Vagina (tissue), 2 donors: ENCODE measurements at regions not wholly inside any gene's neighbourhood (a gene's known extent, or its start where the extent isn't known, plus 50 kb on each side); places are given as distances from the start of the nearest gene placed in this dataset.

Source experiments
- DNase-seq, 2 donors: peaks; one replicate each; pipeline ENCODE4 v3.0.0-alpha.2; 2017; ENCODE audit errors: extremely low spot score in 2 of 2
- H3K27ac ChIP-seq: fragments of 200-600 bp; sonication (generic); one replicate; pipeline ENCODE4 v1.5.1; 2019
- H3K27me3 ChIP-seq: fragments of 200-600 bp; sonication (generic); one replicate; pipeline ENCODE4 v1.5.1; 2019
- H3K36me3 ChIP-seq, 2 donors: fragments of 200-600 bp; sonication (generic); one replicate each; pipeline ENCODE4 v1.5.1; 2017 to 2019
- H3K4me1 ChIP-seq: fragments of 200-600 bp; sonication (generic); one replicate; pipeline ENCODE4 v1.5.1; 2019
- H3K4me3 ChIP-seq, 2 donors: fragments of 200-600 bp; sonication (generic); 1 replicate in 1 of 2; 2 replicates in 1 of 2; pipeline ENCODE4 v1.5.1; 2016 to 2019
- H3K9me3 ChIP-seq: fragments of 200-600 bp; sonication (generic); one replicate; pipeline ENCODE4 v1.5.1; 2019
- POLR2A ChIP-seq, 2 donors: fragments of 450-650 bp; IDR thresholded peaks; one replicate each; pipeline ENCODE4 v1.6.1; 2017; ENCODE audit warnings: antibody characterized with exemption in 2 of 2, mild to moderate bottlenecking in 2 of 2, moderate library complexity in 2 of 2
- POLR2AphosphoS5 ChIP-seq, 2 donors: sonication (generic); formaldehyde crosslinking; IDR thresholded peaks; one replicate each; pipeline ENCODE4 v1.9.0; 2017; ENCODE audit warnings: antibody characterized with exemption in 2 of 2, mild to moderate bottlenecking in 2 of 2, low read depth in 1 of 2; ENCODE audit not compliant: insufficient read depth in 1 of 2
- intact Hi-C: fragments of 100-400 bp; cut with DNase I; formaldehyde crosslinking; loops from one replicate; pipeline ENCODE4 v1.15.1; 2023
- TF ChIP-seq, protein P1 (sequence below), 3 experiments: fragments of 450-650 bp in 2 of 3; fragments of 200-600 bp in 1 of 3; sonication (generic) in 1 of 3; IDR thresholded peaks; one replicate each; pipeline ENCODE4 v1.5.1; 2017 to 2019; ENCODE audit warnings: antibody characterized with exemption in 3 of 3, mild to moderate bottlenecking in 2 of 3, moderate library complexity in 2 of 3

DNA sequence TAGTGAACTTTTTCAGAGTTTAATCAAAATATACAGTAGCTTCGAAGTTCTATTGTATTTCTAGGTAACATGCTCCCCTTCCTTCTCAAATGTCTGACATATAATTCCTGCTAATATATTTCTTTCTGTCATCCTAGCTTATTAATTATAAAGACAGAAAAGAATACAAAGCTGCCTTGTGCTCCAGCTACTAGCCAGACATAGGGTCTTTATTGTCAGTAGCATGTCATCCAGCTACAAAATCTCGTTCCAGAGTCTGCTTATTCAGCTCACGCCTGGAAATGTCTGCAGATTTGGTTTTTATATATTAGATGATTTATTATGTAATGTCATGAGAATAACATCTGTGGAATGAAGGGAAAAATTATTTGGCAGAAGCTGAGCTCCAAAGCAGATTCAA is 1102.8 kb downstream of the BRINP3 start:
- DNase-seq, result no peak
- TF ChIP-seq, protein P1, sequence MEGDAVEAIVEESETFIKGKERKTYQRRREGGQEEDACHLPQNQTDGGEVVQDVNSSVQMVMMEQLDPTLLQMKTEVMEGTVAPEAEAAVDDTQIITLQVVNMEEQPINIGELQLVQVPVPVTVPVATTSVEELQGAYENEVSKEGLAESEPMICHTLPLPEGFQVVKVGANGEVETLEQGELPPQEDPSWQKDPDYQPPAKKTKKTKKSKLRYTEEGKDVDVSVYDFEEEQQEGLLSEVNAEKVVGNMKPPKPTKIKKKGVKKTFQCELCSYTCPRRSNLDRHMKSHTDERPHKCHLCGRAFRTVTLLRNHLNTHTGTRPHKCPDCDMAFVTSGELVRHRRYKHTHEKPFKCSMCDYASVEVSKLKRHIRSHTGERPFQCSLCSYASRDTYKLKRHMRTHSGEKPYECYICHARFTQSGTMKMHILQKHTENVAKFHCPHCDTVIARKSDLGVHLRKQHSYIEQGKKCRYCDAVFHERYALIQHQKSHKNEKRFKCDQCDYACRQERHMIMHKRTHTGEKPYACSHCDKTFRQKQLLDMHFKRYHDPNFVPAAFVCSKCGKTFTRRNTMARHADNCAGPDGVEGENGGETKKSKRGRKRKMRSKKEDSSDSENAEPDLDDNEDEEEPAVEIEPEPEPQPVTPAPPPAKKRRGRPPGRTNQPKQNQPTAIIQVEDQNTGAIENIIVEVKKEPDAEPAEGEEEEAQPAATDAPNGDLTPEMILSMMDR (IDR thresholded peaks at IDR 0.05), result no peak
- TF ChIP-seq POLR2AphosphoS5 (IDR thresholded peaks at IDR 0.05; ENCODE audit: insufficient read depth in 1 of 2, low read depth in 1 of 2) (no peak), POLR2A (IDR thresholded peaks at IDR 0.05) (no peak)
- Histone ChIP-seq H3K4me1 (no peaks in the 10 kb centered on the region), H3K27me3 (no peaks in the 10 kb centered on the region), H3K27ac (no peak overlapping the region), H3K4me3 (no peak overlapping the region), H3K36me3 (no peaks in the 10 kb centered on the region), H3K9me3 (no peaks in the 10 kb centered on the region)
- intact Hi-C loops, result no loop called here

DNA sequence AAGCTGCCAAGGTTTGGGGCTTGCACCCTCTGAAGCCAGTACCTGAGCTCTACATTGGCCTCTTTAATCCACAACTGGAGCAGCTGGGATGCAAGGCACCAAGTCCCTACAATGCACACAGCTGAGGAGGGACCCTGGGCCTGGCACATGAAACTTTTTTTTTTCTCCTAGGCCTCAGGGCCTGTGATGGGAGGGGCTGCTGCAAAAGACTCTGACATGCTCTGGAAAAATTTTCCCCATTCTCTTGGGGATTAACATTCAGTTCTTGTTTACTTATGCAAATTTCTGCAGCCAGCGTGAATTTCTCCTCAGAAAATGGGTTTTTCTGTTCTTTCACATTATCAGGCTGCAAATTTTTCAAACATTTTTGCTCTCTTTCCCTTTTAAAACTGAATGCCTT is 1072.2 kb downstream of the BRINP3 start:
- DNase-seq, result no peak
- no peak overlapping the region for H3K27ac ChIP-seq
- H3K9me3 ChIP-seq, result no peaks in the 10 kb centered on the region
- intact Hi-C loops, result no loop called here
- H3K27me3 ChIP-seq, result no peaks in the 10 kb centered on the region
- H3K4me3 ChIP-seq, result no peak overlapping the region
- H3K4me1 ChIP-seq, result no peaks in the 10 kb centered on the region
- no peaks in the 10 kb centered on the region for H3K36me3 ChIP-seq
- TF ChIP-seq, protein P1 (IDR thresholded peaks at IDR 0.05), result no peak
- TF ChIP-seq POLR2AphosphoS5 (IDR thresholded peaks at IDR 0.05; ENCODE audit: insufficient read depth in 1 of 2, low read depth in 1 of 2), result no peak
- TF ChIP-seq POLR2A (IDR thresholded peaks at IDR 0.05), result no peak

DNA sequence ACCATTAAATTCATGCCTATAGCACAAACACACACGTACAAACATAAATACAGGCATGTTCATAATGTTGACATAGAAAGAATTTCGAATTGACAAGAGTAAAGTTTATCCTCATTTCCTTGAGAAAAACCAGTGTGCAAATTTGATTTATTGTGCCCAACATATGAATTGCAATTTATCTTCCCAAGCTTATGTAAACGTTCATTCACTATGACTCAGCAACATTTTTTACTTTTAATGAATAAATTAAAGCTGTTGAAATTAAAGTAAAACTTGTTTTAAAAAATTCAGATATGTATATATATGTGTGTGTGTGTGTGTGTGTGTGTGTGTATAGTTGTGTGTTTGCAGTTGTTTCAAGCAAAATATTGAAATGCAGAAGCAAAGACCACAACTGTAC is 1067.9 kb downstream of the BRINP3 start:
- Histone ChIP-seq H3K4me3 (no peak overlapping the region), H3K36me3 (no peaks in the 10 kb centered on the region), H3K27me3 (no peaks in the 10 kb centered on the region), H3K9me3 (no peaks in the 10 kb centered on the region), H3K27ac (no peak overlapping the region), H3K4me1 (no peaks in the 10 kb centered on the region)
- DNase-seq, result no peak
- intact Hi-C loops, result no loop called here
- no peak for TF ChIP-seq POLR2AphosphoS5 (IDR thresholded peaks at IDR 0.05; ENCODE audit: insufficient read depth in 1 of 2, low read depth in 1 of 2)
- TF ChIP-seq POLR2A (IDR thresholded peaks at IDR 0.05), result no peak
- TF ChIP-seq, protein P1 (IDR thresholded peaks at IDR 0.05), result no peak

DNA sequence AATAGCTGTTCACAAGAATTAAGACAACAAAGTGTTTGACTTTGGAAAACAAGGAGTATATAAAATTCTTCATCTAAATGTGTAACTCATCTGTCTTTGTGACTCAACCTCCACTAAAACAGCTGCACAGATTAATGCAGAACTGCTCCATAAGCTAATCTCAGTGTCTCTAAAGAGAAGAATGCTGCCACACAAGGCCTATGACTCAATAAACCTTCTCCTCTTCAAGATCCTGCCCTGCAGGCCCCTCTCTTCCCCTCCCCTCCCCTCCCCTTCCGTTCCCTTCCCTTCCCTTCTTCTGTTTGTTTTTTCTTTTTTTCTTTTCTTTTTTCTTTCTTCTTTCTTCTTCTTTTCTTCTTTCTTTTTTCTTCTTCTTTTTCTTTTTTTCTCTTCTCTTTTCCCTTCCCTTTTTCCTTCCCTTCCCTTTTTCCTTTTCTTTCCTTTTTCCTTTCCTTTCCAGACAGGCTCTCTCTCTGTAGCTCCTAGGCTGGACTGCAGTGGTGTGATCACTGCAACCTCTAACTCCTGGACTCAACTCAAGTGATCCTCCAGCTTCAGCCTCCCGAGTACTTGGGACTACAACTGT is 1052.8 kb downstream of the BRINP3 start:
- TF ChIP-seq POLR2AphosphoS5 (IDR thresholded peaks at IDR 0.05; ENCODE audit: insufficient read depth in 1 of 2, low read depth in 1 of 2), result no peak
- Histone ChIP-seq H3K4me1 (no peaks in the 10 kb centered on the region), H3K4me3 (no peak overlapping the region), H3K9me3 (no peaks in the 10 kb centered on the region), H3K27me3 (no peaks in the 10 kb centered on the region), H3K36me3 (no peaks in the 10 kb centered on the region), H3K27ac (no peak overlapping the region)
- intact Hi-C loops, result no loop called here
- no peak for DNase-seq

DNA sequence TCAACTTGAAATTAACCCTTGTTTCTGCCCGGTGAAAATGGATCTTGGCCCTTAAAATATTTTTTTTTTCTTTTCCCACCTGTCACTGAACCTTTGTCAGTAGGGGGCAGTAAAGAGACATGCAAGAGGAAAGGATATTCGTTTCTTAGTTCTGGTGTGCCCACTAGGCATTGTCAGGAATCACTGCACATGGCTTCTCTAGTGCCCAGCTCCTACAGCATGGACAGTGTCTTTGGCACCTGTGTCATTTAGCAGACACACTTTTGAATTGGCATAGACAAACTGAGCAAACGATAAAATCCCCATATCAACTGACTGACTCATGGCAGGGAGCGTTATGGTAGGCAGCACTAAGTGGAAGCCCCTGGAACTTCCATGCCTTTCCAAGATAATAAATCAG is 1048.1 kb downstream of the BRINP3 start:
- intact Hi-C loops, result no loop called here
- no peak overlapping the region for H3K4me3 ChIP-seq
- DNase-seq, result no peak
- H3K27ac ChIP-seq, result no peak overlapping the region
- no peaks in the 10 kb centered on the region for H3K4me1 ChIP-seq
- no peaks in the 10 kb centered on the region for H3K36me3 ChIP-seq
- no peaks in the 10 kb centered on the region for H3K9me3 ChIP-seq
- TF ChIP-seq, protein P1 (IDR thresholded peaks at IDR 0.05), result no peak
- TF ChIP-seq POLR2A (IDR thresholded peaks at IDR 0.05) (no peak), POLR2AphosphoS5 (IDR thresholded peaks at IDR 0.05; ENCODE audit: insufficient read depth in 1 of 2, low read depth in 1 of 2) (no peak)
- no peaks in the 10 kb centered on the region for H3K27me3 ChIP-seq
